AG08395 (cell line): ENCODE measurements at regions not wholly inside any gene's neighbourhood (a gene's known extent, or its start where the extent isn't known, plus 50 kb on each side); places are given as distances from the start of the nearest gene placed in this dataset.

ENCODE experiments used
- DNase-seq: peaks from one replicate; pipeline ENCODE4 v3.0.0; 2012; ENCODE audit warnings: mixed read lengths, low spot score

- DNase-seq, result no peak
Measured at GRCh38 chr2:145144131-145144728, 624.3 kb upstream of the ZEB2 start.

GRCh38 chr2:145141981-145142380 is 622.1 kb upstream of the ZEB2 start:
- DNase-seq, result no peak

DNA sequence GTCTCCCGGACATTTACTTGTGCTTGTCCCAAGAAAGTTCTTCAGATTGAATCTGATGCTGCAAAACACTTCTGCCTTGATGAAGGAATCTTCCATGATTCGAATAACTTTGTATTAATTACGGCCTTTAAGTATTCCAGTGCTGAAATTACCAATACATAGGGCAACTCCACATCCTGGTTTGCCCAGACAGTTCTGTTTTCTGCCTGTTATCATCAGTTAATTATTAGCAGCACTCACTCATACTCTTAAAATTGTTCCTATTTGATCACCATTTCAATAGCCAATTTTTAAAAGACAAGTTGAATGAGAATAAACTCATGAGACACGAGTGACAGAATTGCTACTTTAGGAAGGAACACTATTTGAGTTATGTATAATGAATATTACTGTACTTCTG is 620.7 kb upstream of the ZEB2 start:
- no peak for DNase-seq

- DNase-seq, result no peak
Measured at GRCh38 chr2:145138626-145139025, 618.7 kb upstream of the ZEB2 start.

- no peak for DNase-seq
Measured at GRCh38 chr2:145137901-145138300, 618.0 kb upstream of the ZEB2 start.

GRCh38 chr2:145137211-145137610 is 617.3 kb upstream of the ZEB2 start:
- DNase-seq, result no peak

GRCh38 chr2:145136702-145137101 is 616.8 kb upstream of the ZEB2 start:
- DNase-seq, result no peak

- DNase-seq, result no peak
Measured at GRCh38 chr2:145126146-145126545, 606.2 kb upstream of the ZEB2 start.

GRCh38 chr2:145124085-145124484 is 604.2 kb upstream of the ZEB2 start:
- DNase-seq, result no peak

- DNase-seq, result peak; percentile 7
Measured at GRCh38 chr2:145123606-145124005, 603.7 kb upstream of the ZEB2 start.

DNA sequence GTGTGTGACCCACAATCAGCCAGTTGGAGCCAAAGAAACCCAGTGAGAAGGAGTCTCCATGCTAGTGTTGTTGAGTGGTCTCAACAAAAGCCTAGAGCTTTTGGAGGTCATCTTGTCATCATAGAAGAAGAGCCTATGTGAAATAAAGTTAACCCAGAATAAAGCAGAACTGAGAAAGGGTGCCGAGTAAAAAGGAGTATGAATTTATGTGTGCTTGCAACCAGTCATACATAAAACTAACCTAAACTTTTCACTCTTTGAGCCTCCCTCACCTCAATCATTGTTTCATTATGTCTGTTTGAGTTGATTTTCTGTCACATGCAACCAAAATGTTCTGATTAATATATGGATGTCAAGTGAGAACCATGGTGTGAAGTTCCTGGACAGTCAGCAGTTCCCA is 599.3 kb upstream of the ZEB2 start:
- no peak for DNase-seq

DNA sequence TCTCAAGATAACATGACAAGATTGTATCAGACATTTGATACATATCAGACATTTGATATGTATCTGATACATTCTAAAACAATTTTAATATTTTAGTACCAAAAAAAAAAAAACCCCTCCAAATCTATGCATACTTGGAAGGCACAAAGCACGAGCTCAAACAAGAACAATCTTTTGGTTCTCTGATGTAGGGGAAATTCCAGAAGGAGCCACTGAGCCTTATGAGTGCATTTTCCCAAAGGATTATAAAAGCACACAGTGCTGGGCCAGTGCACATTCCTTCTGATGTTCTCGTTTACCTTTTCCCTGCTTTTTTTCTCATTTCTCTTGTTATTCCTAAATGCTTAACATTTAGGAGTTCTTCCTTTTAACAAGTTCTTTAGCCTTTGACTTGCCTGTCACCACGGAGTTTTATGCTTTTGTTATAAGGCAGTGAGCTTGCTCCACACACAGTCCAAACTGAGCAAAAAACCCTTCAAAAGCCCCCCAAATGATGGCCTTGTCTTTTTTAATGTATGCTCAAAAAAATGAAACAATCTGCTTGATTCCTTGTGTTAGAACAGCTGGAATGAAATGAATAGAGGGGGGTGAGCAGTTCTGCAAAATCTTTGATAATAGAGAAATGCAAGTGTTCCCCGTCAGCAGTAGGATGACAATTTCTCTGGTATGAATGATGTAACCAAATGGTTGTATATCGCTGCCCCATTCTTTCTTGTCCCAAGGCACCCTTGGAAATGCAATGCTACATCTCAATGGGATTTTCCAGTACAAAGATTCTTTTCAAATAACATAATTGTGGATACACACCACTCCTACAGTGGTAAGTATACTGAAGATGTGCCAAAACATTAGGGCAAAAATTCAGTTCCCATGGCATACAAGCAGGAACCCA is 597.2 kb upstream of the ZEB2 start:
- DNase-seq, result no peak

DNA sequence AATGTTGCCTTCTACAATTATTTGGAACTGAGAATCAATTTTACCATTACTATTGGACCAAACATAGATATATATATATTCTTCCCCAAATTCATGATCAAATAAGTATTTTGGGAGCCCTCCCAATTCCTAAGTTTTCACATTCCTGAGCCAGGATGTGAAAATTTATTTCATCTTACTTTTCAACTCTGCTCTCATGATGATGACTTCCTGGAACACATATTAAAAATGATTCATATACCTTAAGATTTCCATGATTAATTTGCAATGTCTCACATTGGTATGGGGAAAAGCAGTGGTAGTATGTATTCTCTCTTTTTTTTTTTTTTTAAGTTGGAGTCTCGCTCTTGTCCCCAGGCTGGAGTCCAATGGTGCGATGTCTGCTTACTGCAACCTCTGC is 596.1 kb upstream of the ZEB2 start:
- DNase-seq, result no peak

DNA sequence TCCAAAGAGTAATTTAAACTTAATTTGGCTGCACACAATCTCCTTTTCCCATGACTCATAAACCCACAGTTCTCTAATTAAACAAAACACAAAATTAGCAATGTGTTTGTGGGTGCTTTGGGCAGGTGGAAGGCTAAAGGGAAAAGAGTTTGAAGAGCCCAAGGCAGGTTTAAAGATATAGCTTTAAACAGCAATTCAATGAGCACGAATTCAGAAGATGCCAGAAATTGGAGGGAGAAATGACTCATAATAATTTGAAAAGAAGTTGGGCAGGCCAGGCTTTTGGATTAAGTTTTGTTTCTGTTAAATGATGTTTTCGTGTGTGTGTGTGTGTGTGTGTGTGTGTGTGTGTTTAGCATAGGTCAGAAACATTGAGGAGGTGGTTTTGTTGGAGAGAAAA is 594.8 kb upstream of the ZEB2 start:
- no peak for DNase-seq

DNA sequence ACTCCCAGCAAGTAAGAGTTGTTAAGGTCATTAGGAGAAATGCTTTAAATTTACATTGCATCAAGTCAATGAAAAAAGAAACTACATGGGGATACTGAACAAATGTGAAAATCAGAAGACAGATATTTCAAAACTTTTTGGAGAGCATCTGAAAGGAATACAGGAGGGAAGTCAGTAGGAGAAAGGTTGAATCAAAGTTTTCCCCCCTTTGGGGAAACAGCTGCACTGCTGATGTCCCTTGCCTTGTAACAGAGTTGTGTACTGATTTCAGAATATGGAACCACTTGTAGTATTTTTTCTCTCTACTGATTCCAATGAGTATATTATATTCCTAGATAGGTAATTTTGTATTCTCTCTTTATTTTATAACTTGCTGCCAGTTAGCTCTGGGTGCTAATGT is 592.5 kb upstream of the ZEB2 start:
- no peak for DNase-seq

- DNase-seq, result peak; percentile 36
Measured at GRCh38 chr2:145110668-145111356, 590.9 kb upstream of the ZEB2 start.

GRCh38 chr2:145108959-145109710 is 589.2 kb upstream of the ZEB2 start:
- no peak for DNase-seq

DNA sequence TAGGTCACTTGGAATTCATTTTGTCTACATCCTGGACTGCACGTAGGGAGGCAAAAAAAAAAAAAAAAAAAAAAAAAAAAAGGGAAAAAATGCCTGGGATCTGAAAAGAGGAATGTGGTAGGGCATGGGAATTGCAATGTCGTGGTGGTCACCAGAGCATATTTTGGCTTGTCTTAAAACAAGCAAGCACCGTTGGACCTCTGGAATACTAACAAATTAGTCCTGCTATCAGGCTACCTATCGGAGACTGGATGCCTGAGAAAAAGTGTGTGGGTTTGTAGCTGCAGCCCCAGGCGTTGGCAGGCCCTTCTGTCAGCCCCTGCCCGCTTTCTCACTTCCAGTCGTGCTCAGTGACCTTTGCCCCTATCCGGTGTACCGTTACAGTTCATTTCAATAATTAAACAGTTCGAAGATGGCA is 588.5 kb upstream of the ZEB2 start:
- no peak for DNase-seq

DNA sequence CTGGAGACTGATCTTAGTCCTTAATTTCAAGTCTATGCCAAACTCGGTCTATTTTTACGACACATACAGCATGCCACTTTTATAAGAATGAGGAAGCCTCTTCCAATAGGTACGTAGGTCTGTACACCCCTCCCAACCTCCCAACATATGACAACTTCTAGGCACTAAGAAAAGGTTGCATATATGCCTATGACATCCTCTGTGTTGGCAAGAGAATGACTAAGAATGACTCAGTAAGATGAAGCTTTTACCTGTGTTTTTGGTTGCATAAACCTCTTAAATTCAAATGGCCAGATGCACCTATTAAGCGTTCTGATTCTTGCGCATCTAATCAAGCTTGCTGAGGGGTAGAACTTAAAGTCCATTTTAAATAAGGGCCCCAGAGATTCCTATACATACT is 586.4 kb upstream of the ZEB2 start:
- no peak for DNase-seq

- no peak for DNase-seq
Measured at GRCh38 chr2:145102706-145103105, 582.8 kb upstream of the ZEB2 start.

DNA sequence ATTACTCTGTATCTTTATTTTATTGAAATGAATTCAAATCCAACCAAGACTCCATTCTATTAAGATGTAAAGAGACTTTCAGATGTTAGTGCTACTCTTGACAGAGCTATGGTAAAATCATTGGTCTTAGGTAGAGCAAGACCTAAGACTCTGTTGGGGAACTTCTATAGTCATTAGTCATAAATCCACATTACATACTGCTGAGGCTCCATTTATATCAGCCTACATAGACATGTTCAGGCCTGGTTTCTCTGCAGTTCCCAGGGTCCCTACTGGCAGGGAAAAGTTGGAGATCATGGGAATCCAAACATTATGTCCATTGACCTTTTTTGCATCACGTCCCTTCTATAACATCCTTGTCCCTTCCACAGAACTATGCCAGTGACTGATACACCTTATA is 580.4 kb upstream of the ZEB2 start:
- DNase-seq, result no peak

GRCh38 chr2:145096582-145096981 is 576.7 kb upstream of the ZEB2 start:
- peak; percentile 78 for DNase-seq
